ENCODE measurements at regions not wholly inside any gene's neighbourhood (a gene's known extent, or its start where the extent isn't known, plus 50 kb on each side); places are given as distances from the start of the nearest gene placed in this dataset.

GRCh38 chr15:88747111-88747510 lies 56.1 kb upstream of the ACAN start:
- peaks cover 5% of the 10 kb centered on the region for H3K4me1 Mint-ChIP-seq (ENCODE audit: low read depth)

GRCh38 chr15:88747631-88748030 lies 55.6 kb upstream of the ACAN start:
- no peak overlapping the region for H3K27ac Mint-ChIP-seq
- peaks cover 5% of the 10 kb centered on the region for H3K4me1 Mint-ChIP-seq (ENCODE audit: low read depth)
- H3K27me3 Mint-ChIP-seq: peaks cover 12% of the 10 kb centered on the region
- TF ChIP-seq CTCF (IDR thresholded peaks at IDR 0.05; ENCODE audit: unreplicated experiment): no peak
- H3K36me3 Mint-ChIP-seq (ENCODE audit: insufficient read depth): no peaks in the 10 kb centered on the region
- H3K9me3 Mint-ChIP-seq (ENCODE audit: low read depth): no peaks in the 10 kb centered on the region
- no peak overlapping the region for H3K4me3 Mint-ChIP-seq (ENCODE audit: low read depth)
- DNase-seq (ENCODE audit: low spot score, unreplicated experiment): no peak

More at GRCh38 chr15:88747111-88747510, 56.1 kb upstream of the ACAN start:
- no peak overlapping the region for H3K4me3 Mint-ChIP-seq (ENCODE audit: low read depth)
- H3K9me3 Mint-ChIP-seq (ENCODE audit: low read depth): no peaks in the 10 kb centered on the region
- H3K27me3 Mint-ChIP-seq: peaks cover 10% of the 10 kb centered on the region
- no peak for TF ChIP-seq CTCF (IDR thresholded peaks at IDR 0.05; ENCODE audit: unreplicated experiment)
- H3K36me3 Mint-ChIP-seq (ENCODE audit: insufficient read depth): no peaks in the 10 kb centered on the region
- DNase-seq (ENCODE audit: low spot score, unreplicated experiment): no peak
- H3K27ac Mint-ChIP-seq: no peak overlapping the region

- Mint-ChIP-seq H3K9me3 (ENCODE audit: low read depth) (no peaks in the 10 kb centered on the region), H3K4me1 (ENCODE audit: low read depth) (peaks cover 5% of the 10 kb centered on the region), H3K27ac (no peak overlapping the region), H3K4me3 (ENCODE audit: low read depth) (no peak overlapping the region), H3K27me3 (peaks cover 16% of the 10 kb centered on the region), H3K36me3 (ENCODE audit: insufficient read depth) (no peaks in the 10 kb centered on the region)
- DNase-seq (ENCODE audit: low spot score, unreplicated experiment): no peak
- TF ChIP-seq CTCF (IDR thresholded peaks at IDR 0.05; ENCODE audit: unreplicated experiment): no peak
These were observed 55.2 kb upstream of the ACAN start for GRCh38 chr15:88748081-88748480.

GRCh38 chr15:88748651-88749050 lies 54.6 kb upstream of the ACAN start:
- Mint-ChIP-seq H3K4me3 (ENCODE audit: low read depth) (no peak overlapping the region), H3K27me3 (peaks cover 16% of the 10 kb centered on the region), H3K4me1 (ENCODE audit: low read depth) (peaks cover 5% of the 10 kb centered on the region), H3K27ac (no peak overlapping the region), H3K9me3 (ENCODE audit: low read depth) (no peaks in the 10 kb centered on the region), H3K36me3 (ENCODE audit: insufficient read depth) (no peaks in the 10 kb centered on the region)
- DNase-seq (ENCODE audit: low spot score, unreplicated experiment): no peak
- TF ChIP-seq CTCF (IDR thresholded peaks at IDR 0.05; ENCODE audit: unreplicated experiment): no peak

- Mint-ChIP-seq H3K4me3 (ENCODE audit: low read depth) (no peak overlapping the region), H3K9me3 (ENCODE audit: low read depth) (no peaks in the 10 kb centered on the region), H3K27ac (no peak overlapping the region), H3K27me3 (peaks cover 16% of the 10 kb centered on the region), H3K4me1 (ENCODE audit: low read depth) (peaks cover 5% of the 10 kb centered on the region), H3K36me3 (ENCODE audit: insufficient read depth) (no peaks in the 10 kb centered on the region)
- no peak for TF ChIP-seq CTCF (IDR thresholded peaks at IDR 0.05; ENCODE audit: unreplicated experiment)
- no peak for DNase-seq (ENCODE audit: low spot score, unreplicated experiment)
These were observed 53.5 kb upstream of the ACAN start for GRCh38 chr15:88749699-88750098.

Data from progenitor cell of endocrine pancreas (in vitro differentiated cells).